ENCODE measurements at regions not wholly inside any gene's neighbourhood (a gene's known extent, or its start where the extent isn't known, plus 50 kb on each side); places are given as distances from the start of the nearest gene placed in this dataset.

GRCh38 chr2:156165742-156166141, 166.8 kb downstream of the NR4A2 start:
- TF ChIP-seq CTCF (IDR thresholded peaks at IDR 0.05) (no peak), ZFX (IDR thresholded peaks at IDR 0.05; ENCODE audit: borderline replicate concordance) (no peak)
